NT2/D1 (cell line): ENCODE measurements at regions not wholly inside any gene's neighbourhood (a gene's known extent, or its start where the extent isn't known, plus 50 kb on each side); places are given as distances from the start of the nearest gene placed in this dataset.

ENCODE experiments used
- SUZ12 ChIP-seq: IDR thresholded peaks from 2 replicates; pipeline ENCODE4 v1.6.1; 2011; ENCODE audit not compliant: insufficient read length, insufficient read depth; ENCODE audit errors: extremely low read depth
- ZNF274 ChIP-seq: IDR thresholded peaks from 2 replicates; pipeline ENCODE4 v1.6.1; 2011; ENCODE audit warnings: mild to moderate bottlenecking, low read depth, low read length

- TF ChIP-seq SUZ12 (no peak), ZNF274 (no peak)
These were observed 55.2 kb upstream of the ASIP start for GRCh38 chr20:34185766-34186620.
